GM19025 (cell line): ENCODE measurements at regions not wholly inside any gene's neighbourhood (a gene's known extent, or its start where the extent isn't known, plus 50 kb on each side); places are given as distances from the start of the nearest gene placed in this dataset.
"Not testable (repeated sequence)": the region's sequence is repeated elsewhere in the genome, so short reads cannot be mapped to it uniquely, and the experiment has no call there.

Source experiments
- ATAC-seq: cut with Tn5 transposase; IDR thresholded peaks from one replicate; pipeline ENCODE4 v1.9.1; 2021; ENCODE audit warnings: mild to moderate bottlenecking, low read depth, moderate library complexity; ENCODE audit not compliant: unreplicated experiment

DNA sequence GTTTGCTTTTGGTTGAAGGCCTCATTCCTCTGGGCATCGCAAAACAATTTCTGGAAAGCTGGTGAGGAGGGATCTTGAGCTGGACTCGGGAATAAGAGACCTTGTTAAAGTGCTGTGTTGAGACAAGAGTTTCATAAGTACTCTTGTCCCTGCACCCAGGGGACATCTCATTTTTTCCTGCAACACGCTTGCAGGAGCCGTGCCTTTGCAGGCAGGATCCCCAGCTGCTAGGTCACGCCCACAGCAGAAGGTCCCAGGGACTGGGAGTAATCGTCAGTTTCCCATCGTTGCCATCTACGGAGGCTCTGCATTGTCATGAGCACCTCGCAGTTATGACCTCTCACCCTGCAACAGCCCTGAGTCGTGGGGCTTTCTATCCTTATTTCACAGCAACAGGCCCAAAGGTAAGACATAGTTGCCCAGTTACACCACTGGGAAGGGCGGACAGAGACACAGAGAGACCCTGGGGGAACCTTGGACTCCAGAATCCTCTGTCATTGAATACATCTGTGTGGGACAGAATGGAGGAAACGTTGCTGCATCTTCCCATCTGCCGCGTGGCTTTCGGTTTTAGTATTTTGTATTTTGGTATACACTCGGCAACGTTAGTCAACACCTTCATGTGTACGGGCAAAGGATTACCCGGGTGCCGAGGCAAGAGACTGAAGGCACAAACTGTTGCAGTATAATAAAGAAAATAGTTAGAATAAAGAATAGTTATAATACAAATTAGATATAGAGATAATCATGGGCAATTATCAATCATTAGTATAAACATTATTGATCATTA is 60.4 kb upstream of the DMRTB1 start:
- no peak for ATAC-seq

DNA sequence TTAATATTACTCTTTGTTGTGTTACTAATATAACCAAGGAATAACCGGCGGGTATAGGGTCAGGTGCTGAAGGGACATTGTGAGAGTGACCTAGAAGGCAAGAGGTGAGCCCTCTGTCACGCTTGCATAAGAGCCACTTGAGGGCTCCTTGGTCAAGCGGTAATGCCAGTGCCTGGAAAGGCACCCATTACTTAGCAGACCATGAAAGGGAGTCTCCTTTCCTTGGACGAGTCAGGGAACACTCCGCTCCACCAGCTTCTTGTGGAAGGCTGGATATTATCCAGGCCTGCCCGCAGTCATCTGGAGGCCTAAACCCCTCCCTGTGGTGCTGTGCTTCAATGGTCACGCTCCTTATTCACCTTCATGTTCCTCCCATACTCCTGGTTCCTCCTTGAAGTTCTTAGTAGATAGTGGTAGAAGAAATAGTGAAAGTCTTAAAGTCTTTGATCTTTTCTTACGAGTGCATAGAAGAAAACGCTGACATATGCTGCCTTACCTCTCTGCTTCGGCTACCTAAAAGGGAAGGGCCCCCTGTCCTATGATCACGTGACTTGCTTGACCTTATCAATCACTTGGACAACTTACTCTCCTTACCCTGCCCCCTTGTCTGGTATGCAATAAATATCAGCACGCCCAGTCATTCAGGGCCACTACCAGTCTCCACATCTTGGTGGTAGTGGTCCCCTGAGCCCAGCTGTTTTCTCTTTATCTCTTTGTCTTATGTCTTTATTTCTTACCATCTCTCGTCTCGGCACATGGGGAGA is 59.6 kb upstream of the DMRTB1 start:
- ATAC-seq: not testable (repeated sequence)

DNA sequence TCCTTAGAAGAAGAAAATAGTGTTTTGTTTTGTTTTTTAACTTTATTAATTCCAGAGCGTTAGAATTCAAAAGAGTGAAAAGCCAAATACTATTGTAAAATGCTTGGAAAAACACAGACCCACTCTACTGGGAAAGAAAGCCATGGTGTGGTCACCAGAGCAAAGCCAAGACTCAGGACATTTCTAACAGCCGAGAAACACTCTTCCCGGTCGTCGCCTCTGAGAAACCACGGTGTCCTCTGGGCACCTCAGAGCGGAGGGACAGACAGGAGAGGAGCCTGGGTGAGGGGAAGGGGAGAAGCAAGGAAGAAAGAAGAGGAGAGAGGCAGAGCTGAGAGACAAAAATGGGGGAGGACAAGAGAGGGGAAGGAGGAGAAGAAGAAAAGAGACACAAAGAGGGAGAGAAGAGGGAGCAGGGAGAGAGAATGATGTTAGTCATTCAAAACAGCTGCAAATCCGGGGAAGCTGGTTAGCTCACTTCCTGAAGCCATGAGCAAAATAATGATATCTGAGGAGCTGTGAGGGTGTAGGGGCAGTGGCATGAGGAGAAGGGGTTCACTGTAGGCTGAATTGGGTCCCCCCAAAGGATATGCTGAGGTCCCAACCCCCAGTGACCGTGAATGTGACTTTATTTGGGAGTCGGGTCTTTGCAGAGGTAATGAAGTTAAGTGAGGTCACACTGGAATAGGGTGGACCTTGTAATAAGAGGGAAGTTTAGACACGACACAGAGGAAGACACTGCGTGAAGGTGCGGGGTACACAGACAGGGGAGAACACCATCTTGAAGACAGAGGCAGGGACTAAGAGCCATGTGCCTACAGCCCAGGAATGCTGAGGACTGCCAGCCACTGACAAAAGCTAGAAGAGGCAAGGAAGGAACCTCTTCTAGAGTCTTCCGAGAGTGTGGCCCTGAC is 58.2 kb upstream of the DMRTB1 start:
- ATAC-seq: no peak

DNA sequence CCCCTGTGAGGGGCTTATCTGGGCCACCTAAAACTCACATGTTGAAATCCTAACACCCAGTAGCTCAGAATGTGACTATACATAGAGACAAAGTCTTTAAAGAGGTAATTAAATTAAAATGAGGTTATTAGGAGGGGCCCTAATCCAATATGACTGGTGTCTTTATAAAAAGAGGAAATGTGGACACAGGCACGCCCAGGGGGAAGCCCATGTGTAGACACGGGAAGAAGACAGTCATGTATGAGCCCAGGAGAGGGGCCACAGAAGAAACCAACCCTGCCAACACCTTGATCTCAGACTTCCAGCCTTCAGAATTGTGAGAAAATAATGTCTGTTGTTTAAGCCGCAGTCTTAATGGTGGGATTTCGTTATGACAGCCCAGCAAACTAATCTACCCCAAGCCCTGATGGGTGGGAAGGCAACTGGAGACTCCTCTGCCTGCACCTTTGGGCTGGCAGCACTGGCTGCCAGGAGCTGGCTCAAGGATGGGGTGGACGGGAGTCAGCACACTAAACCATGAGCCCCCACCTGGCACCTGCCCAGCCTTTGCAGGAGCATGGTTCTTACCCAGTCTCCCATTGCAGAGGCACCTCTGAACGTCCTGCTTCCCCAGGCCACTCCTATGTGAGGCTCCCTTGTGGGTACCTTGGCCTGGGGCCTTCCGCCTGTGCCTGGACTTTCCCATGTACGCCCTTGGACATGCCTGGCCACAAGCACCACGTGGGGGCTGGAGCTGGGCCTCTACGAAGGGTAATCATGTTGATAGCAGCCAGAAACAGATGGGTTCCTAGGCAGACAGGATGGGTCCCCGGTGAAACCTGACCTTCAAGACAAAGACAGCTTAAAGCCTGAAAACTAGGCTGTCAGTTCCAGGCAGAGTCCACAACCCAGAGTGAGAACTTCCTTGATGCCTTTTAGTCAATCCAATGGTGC is 57.1 kb upstream of the DMRTB1 start:
- ATAC-seq: no peak

DNA sequence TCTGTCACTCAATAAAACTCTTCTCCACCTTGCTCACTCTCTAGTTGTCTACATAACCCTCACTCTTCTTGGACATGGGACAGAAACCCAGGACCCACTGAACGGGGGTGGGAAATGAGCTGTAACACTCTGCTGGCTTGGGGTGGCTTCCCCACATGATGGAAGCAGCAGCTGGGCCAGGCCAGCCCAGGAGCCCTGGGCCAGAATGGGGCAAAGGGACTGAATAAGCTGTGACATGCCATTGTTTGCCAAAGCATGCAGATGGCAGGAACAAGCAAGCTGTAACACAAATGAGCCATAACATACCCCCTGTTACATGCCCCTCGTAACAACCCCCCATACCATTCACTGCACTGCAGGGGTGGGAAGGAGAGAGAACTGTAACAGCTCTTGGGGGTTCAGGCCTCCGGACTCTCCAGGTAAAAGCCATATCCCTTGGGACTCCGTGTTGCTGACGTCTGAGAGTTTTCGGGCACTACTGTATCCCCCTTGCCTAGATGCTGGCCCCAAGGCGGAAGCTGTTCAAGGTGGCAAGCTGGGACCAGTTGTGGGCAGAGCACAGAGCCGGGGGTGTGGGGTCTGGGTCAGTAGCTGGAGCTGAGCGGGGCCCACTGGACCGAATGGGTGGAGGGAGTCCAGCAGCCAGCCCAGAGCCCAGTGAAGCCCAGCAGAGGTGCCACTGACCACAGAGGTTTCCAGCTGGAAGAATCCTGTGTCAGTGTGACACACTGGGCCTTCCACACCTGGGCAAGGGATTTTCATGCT is 56.1 kb upstream of the DMRTB1 start:
- ATAC-seq: no peak

DNA sequence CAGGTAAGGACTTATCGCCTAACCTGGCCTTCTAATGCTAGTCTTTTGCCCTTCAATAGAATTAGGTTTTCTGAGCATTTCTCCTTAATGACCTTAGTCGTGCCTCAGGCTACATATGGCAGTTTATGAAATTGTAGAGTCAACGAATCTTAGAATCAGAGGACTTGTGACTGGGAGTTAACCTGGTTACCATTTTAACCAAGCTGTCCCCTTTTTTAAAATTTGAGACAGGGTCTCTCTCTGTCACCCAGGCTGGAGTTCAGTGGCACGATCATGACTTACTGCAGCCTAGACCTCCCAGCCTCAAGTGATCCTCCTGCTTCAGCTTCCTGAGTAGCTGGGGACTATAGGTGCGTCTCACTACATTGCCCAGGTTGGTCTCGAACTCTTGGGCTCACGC is 53.5 kb upstream of the DMRTB1 start:
- no peak for ATAC-seq

DNA sequence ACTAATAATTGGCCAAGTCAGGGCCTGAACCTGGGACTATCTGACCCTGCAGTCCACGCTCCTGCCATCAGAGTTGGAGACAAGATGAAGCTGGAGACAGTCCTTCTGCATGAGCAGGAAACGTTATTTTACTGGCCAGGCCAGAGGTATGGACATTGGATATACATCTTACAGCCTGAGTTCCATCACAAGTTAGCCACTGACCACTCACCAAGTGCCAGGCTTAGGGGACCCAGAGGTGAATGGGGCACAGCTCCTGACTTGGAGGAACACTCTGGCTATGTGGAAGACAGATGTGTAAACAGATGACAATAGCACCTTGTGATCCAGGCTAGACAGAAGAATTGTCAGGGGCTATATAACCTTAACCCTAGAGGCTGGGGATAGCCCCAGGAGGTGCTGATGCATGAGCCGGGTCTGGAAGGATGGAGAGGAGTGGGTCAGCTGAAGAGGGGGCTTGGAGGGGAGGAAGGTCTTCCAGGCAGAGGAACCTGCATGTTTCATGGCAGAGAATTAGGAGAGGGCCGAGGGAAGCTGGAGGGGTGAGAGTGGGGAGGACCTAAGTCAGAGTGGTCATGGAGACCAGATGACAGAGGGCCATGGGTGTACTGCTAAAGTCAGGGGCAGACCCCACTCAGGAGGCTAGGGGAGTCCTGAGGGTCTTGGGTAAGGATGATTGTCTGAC is 52.5 kb upstream of the DMRTB1 start:
- no peak for ATAC-seq

DNA sequence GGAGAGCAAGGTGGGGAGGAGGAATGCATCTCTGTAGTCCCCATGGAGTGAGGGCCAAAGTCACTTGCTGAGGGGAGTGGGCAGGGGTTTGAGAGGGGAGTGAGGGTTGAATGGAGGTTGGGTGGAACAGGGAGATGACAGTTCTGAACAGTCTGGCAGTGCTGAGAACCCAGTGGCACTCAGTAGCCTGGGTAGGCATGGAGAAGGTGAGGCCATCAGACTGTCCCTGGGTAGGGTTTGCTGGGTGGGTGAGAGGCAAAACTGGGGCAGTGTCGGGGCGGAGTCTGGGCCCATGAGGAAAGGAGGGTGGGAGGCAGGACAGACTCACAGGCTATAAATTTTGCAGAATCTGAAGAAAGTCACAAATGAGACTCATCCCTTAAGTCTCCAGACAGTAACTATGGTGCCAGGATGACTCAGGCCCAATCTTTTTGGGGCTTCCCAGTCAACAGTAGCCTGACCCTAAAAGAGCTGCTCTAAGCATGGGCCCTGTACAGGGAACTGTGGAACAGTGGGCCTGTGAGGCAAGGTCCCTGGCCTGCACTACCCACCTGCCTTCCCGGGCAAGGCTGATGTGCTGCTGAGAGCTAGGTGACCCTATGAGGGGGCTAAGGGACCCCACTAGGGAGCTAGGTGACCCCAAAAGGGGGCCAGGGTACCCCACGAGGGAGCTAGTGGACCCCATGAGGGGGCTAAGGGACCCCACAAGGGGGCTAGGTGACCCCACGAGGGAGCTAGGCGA is 51.0 kb upstream of the DMRTB1 start:
- no peak for ATAC-seq

DNA sequence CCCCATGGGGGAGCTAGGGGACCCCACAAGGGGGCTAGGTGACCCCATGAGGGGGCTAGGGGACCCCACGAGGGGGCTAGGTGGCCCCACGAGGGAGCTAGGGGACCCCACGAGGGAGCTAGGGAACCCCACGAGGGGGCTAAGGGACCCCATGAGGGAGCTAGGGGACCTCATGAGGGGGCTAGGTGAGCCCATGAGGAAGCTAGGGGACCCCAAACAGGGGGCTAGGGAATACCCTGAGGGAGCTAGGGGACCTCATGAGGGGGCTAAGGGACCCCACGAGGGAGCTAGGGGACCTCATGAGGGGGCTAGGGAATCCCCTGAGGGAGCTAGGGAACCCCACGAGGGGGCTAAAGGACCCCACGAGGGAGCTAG is 50.5 kb upstream of the DMRTB1 start:
- no peak for ATAC-seq

DNA sequence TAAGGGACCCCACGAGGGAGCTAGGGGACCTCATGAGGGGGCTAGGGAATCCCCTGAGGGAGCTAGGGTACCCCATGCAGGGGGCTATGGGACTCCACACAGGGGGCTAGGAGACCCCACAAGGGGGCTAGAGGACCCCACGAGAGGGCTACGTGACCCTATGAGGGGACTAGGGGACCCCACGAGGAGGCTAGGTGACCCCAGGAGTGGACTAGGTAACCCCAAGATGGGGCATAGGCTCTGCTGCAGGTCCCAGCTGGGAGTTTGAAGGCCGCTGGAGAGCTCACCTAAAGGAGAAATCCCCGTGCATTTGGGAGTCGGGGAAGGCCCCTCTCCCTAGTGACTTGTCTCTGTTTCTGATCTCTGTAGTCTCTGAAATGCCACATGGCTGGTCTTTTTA is 50.0 kb upstream of the DMRTB1 start:
- no peak for ATAC-seq
